ENCODE measurements at regions not wholly inside any gene's neighbourhood (a gene's known extent, or its start where the extent isn't known, plus 50 kb on each side); places are given as distances from the start of the nearest gene placed in this dataset.

DNA sequence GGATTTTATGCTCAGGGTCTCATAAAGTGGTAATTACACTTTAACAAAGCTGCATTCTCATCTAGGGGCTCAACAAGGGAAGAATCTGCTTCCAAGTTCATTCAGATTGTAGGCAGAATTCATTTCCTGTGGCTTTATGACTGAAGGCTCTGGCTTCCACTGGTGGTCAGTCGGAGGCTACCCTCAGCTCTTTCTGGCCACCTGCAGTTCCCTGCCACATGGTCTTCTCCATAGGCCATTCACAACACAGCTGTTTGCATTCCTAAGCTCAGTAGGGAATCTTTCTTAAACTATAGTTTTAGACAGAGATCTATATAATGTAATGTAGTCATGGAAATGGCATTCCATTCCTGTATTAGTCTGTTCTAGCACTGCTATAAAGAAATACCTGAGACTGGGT lies 973.0 kb upstream of the SLIT2 start:
- no peak for TF ChIP-seq POLR2A (IDR thresholded peaks at IDR 0.05)
- TF ChIP-seq, protein P1, sequence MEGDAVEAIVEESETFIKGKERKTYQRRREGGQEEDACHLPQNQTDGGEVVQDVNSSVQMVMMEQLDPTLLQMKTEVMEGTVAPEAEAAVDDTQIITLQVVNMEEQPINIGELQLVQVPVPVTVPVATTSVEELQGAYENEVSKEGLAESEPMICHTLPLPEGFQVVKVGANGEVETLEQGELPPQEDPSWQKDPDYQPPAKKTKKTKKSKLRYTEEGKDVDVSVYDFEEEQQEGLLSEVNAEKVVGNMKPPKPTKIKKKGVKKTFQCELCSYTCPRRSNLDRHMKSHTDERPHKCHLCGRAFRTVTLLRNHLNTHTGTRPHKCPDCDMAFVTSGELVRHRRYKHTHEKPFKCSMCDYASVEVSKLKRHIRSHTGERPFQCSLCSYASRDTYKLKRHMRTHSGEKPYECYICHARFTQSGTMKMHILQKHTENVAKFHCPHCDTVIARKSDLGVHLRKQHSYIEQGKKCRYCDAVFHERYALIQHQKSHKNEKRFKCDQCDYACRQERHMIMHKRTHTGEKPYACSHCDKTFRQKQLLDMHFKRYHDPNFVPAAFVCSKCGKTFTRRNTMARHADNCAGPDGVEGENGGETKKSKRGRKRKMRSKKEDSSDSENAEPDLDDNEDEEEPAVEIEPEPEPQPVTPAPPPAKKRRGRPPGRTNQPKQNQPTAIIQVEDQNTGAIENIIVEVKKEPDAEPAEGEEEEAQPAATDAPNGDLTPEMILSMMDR (IDR thresholded peaks at IDR 0.05), result no peak
- TF ChIP-seq POLR2AphosphoS5 (IDR thresholded peaks at IDR 0.05), result no peak
- no peak for TF ChIP-seq EP300 (IDR thresholded peaks at IDR 0.05)
